Ishikawa (cell line): ENCODE measurements at regions not wholly inside any gene's neighbourhood (a gene's known extent, or its start where the extent isn't known, plus 50 kb on each side); places are given as distances from the start of the nearest gene placed in this dataset.

Experiments
- CREB1 ChIP-seq: IDR thresholded peaks from 2 replicates; pipeline ENCODE4 v1.6.1; 2012; ENCODE audit warnings: low read depth
- EGR1 ChIP-seq: IDR thresholded peaks from 2 replicates; pipeline ENCODE4 v1.6.1; 2012
- EP300 ChIP-seq: IDR thresholded peaks from 2 replicates; pipeline ENCODE4 v1.6.1; 2012; ENCODE audit warnings: borderline replicate concordance
- FOXM1 ChIP-seq: IDR thresholded peaks from 2 replicates; pipeline ENCODE4 v1.6.1; 2012; ENCODE audit warnings: low read depth, borderline replicate concordance
- MAX ChIP-seq: IDR thresholded peaks from 2 replicates; pipeline ENCODE4 v1.6.1; 2012
- NFIC ChIP-seq: IDR thresholded peaks from 2 replicates; pipeline ENCODE4 v1.6.1; 2012
- RAD21 ChIP-seq: IDR thresholded peaks from 2 replicates; pipeline ENCODE4 v1.6.1; 2012; ENCODE audit warnings: low read depth
- TAF1 ChIP-seq: IDR thresholded peaks from 2 replicates; pipeline ENCODE4 v1.6.1; 2012; ENCODE audit warnings: low read depth, mild to moderate bottlenecking
- YY1 ChIP-seq: IDR thresholded peaks from 2 replicates; pipeline ENCODE4 v1.6.1; 2012; ENCODE audit warnings: low read depth
- ZBTB7A ChIP-seq: IDR thresholded peaks from 2 replicates; pipeline ENCODE4 v1.6.1; 2012; ENCODE audit warnings: low read depth
- TF ChIP-seq, protein P1 (sequence below): IDR thresholded peaks from 2 replicates; pipeline ENCODE4 v1.6.1; 2012; ENCODE audit warnings: low read depth, mild to moderate bottlenecking
- TF ChIP-seq, protein P2 (sequence below): IDR thresholded peaks from 2 replicates; pipeline ENCODE4 v1.6.1; 2012

DNA sequence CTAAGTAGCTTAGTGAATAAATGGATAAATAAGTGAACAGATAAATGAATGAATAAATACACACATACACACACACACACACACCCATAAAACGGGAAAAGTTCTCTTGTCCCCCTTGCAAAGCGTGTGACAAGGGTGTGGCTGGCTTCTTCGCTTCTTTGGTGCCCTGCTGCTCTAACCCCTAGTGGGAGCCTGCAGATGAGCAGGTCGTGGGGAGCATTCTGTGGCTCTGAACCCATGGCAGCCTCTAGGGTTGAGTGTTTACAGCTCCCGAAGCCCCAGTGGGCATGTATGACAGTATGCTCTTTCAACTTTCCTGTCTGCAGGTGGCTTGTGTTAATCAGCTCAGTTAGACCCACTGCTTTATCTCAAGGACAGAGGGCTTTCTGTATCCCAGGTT, 582.3 kb downstream of the EDEM1 start:
- no peak for TF ChIP-seq YY1
- no peak for TF ChIP-seq EP300
- TF ChIP-seq MAX, result no peak
- no peak for TF ChIP-seq EGR1
- no peak for TF ChIP-seq TAF1
- no peak for TF ChIP-seq FOXM1
- no peak for TF ChIP-seq CREB1
- TF ChIP-seq, protein P1, sequence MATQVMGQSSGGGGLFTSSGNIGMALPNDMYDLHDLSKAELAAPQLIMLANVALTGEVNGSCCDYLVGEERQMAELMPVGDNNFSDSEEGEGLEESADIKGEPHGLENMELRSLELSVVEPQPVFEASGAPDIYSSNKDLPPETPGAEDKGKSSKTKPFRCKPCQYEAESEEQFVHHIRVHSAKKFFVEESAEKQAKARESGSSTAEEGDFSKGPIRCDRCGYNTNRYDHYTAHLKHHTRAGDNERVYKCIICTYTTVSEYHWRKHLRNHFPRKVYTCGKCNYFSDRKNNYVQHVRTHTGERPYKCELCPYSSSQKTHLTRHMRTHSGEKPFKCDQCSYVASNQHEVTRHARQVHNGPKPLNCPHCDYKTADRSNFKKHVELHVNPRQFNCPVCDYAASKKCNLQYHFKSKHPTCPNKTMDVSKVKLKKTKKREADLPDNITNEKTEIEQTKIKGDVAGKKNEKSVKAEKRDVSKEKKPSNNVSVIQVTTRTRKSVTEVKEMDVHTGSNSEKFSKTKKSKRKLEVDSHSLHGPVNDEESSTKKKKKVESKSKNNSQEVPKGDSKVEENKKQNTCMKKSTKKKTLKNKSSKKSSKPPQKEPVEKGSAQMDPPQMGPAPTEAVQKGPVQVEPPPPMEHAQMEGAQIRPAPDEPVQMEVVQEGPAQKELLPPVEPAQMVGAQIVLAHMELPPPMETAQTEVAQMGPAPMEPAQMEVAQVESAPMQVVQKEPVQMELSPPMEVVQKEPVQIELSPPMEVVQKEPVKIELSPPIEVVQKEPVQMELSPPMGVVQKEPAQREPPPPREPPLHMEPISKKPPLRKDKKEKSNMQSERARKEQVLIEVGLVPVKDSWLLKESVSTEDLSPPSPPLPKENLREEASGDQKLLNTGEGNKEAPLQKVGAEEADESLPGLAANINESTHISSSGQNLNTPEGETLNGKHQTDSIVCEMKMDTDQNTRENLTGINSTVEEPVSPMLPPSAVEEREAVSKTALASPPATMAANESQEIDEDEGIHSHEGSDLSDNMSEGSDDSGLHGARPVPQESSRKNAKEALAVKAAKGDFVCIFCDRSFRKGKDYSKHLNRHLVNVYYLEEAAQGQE, result no peak
- no peak for TF ChIP-seq NFIC
- TF ChIP-seq RAD21, result no peak
- TF ChIP-seq, protein P2, sequence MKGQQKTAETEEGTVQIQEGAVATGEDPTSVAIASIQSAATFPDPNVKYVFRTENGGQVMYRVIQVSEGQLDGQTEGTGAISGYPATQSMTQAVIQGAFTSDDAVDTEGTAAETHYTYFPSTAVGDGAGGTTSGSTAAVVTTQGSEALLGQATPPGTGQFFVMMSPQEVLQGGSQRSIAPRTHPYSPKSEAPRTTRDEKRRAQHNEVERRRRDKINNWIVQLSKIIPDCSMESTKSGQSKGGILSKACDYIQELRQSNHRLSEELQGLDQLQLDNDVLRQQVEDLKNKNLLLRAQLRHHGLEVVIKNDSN, result no peak
- no peak for TF ChIP-seq ZBTB7A
